Endothelial cell of umbilical vein (primary cell): ENCODE measurements at regions not wholly inside any gene's neighbourhood (a gene's known extent, or its start where the extent isn't known, plus 50 kb on each side); places are given as distances from the start of the nearest gene placed in this dataset.

Source experiments
- BruUV-seq: library from RNA; stranded (reverse); fragments of 400-500 nt; replicated peaks from 2 replicates; lab custom pipeline; 2021; lab: Mats Ljungman, UMichigan
- CTCF ChIA-PET: fragments of 300-600, 350-600 bp; sonication (Branson Sonifier 250); formaldehyde crosslinking; loops from one replicate; lab custom pipeline; 2021; ENCODE audit warnings: antibody characterized with exemption, inconsistent platforms; lab: Charles Lee
- POLR2A ChIA-PET: fragments of 300-600, 350-600 bp; sonication (Branson Sonifier 250); formaldehyde crosslinking; loops from one replicate; lab custom pipeline; 2021; ENCODE audit warnings: antibody characterized with exemption, inconsistent platforms; lab: Charles Lee
- DNase-seq: peaks from one replicate; pipeline ENCODE4 v3.0.0-alpha.2; 2011; ENCODE audit warnings: low read depth, low spot score
- FAIRE-seq: peaks from 2 replicates; lab custom pipeline; 2011; peaks lifted over from hg19 to GRCh38; lab: Jason Lieb, UNC
- H2AFZ ChIP-seq: 2 replicates; pipeline ENCODE4 v1.6.0; 2012; ENCODE audit warnings: low read depth, low read length, control low read depth, inconsistent platforms
- H3K27ac ChIP-seq: 2 replicates; pipeline ENCODE4 v1.5.1; 2011; ENCODE audit warnings: low read depth, mild to moderate bottlenecking, control low read depth, low read length, moderate library complexity; ENCODE audit not compliant: insufficient read depth
- H3K27me3 ChIP-seq, 2 experiments: 2 replicates each; pipeline versions ENCODE4 v1.6.0 to v1.6.1; 2011; ENCODE audit warnings: low read length in 2 of 2, mixed read lengths in 1 of 2; ENCODE audit not compliant: control insufficient read depth in 2 of 2, insufficient read depth in 2 of 2
- H3K36me3 ChIP-seq, 2 experiments: 2 replicates in 1 of 2; 3 replicates in 1 of 2; pipeline ENCODE4 v1.5.1; 2011; ENCODE audit warnings: low read length in 2 of 2, mild to moderate bottlenecking in 1 of 2, moderate library complexity in 1 of 2; ENCODE audit not compliant: control insufficient read depth in 2 of 2, insufficient read depth in 2 of 2; ENCODE audit errors: extremely low read depth in 1 of 2
- H3K4me1 ChIP-seq: 3 replicates; pipeline ENCODE4 v1.5.1; 2011; ENCODE audit warnings: mild to moderate bottlenecking, low read length; ENCODE audit not compliant: control insufficient read depth, insufficient read depth; ENCODE audit errors: extremely low read depth
- H3K4me2 ChIP-seq: 2 replicates; pipeline ENCODE4 v1.6.1; 2011; ENCODE audit warnings: low read length, control low read depth, mixed read lengths; ENCODE audit not compliant: insufficient read depth
- H3K4me3 ChIP-seq, 3 experiments: fragments of 200-600 bp in 1 of 3; sonication (generic), shearing (Covaris generic) in 1 of 3; replicated peaks in 1 of 3; 2 replicates each; pipeline ENCODE4 v1.5.1; 2011 to 2016; ENCODE audit warnings: control low read depth in 3 of 3, low read length in 3 of 3, mild to moderate bottlenecking in 2 of 3, inconsistent platforms in 1 of 3, low read depth in 1 of 3, moderate library complexity in 1 of 3; ENCODE audit not compliant: insufficient read depth in 1 of 3
- H3K79me2 ChIP-seq: 2 replicates; pipeline ENCODE4 v1.6.0; 2012; ENCODE audit warnings: low read length, inconsistent platforms; ENCODE audit not compliant: control insufficient read depth, insufficient read depth
- H3K9ac ChIP-seq: replicated peaks from 2 replicates; pipeline ENCODE3; 2011; ENCODE audit warnings: low read length, control low read depth; ENCODE audit not compliant: insufficient read depth; ENCODE audit errors: extremely low read depth
- H3K9me1 ChIP-seq: replicated peaks from 3 replicates; pipeline ENCODE4 v1.6.0; 2011; ENCODE audit warnings: mild to moderate bottlenecking, low read length; ENCODE audit not compliant: control insufficient read depth, insufficient read depth; ENCODE audit errors: extremely low read depth
- H3K9me3 ChIP-seq: replicated peaks from 2 replicates; pipeline ENCODE4 v1.5.1; 2012; ENCODE audit warnings: low read length, inconsistent platforms; ENCODE audit not compliant: control insufficient read depth, insufficient read depth
- H4K20me1 ChIP-seq: replicated peaks from 2 replicates; pipeline ENCODE3; 2011; ENCODE audit warnings: mild to moderate bottlenecking, low read length; ENCODE audit not compliant: control insufficient read depth, insufficient read depth; ENCODE audit errors: extremely low read depth
- EZH2 ChIP-seq: IDR thresholded peaks from 2 replicates; pipeline ENCODE4 v1.6.1; 2012; ENCODE audit warnings: borderline replicate concordance, low read depth, mild to moderate bottlenecking, moderate library complexity, low read length, inconsistent platforms; ENCODE audit not compliant: severe bottlenecking
- FOS ChIP-seq: IDR thresholded peaks from 2 replicates; pipeline ENCODE4 v1.6.1; 2011; ENCODE audit warnings: mild to moderate bottlenecking, low read length, moderate library complexity, borderline replicate concordance; ENCODE audit not compliant: insufficient read depth
- GATA2 ChIP-seq: IDR thresholded peaks from 2 replicates; pipeline ENCODE4 v1.7.0; 2011; ENCODE audit warnings: low read depth, mild to moderate bottlenecking, moderate library complexity, mixed read lengths, low read length; ENCODE audit not compliant: insufficient read length, insufficient read depth
- JUN ChIP-seq: IDR thresholded peaks from 2 replicates; pipeline ENCODE4 v1.6.1; 2011; ENCODE audit warnings: borderline replicate concordance, low read depth; ENCODE audit not compliant: insufficient read length, insufficient read depth
- MAX ChIP-seq: IDR thresholded peaks from 2 replicates; pipeline ENCODE4 v1.6.1; 2011; ENCODE audit not compliant: insufficient read depth, insufficient read length
- MYC ChIP-seq: IDR thresholded peaks from one replicate; pipeline ENCODE4 v1.6.1; 2011; ENCODE audit warnings: mild to moderate bottlenecking, low read depth, low read length
- POLR2A ChIP-seq: IDR thresholded peaks from 2 replicates; pipeline ENCODE4 v1.6.1; 2012; ENCODE audit warnings: low read depth, mild to moderate bottlenecking, control low read depth, low read length
- POLR2AphosphoS5 ChIP-seq: IDR thresholded peaks from 2 replicates; pipeline ENCODE4 v1.6.1; 2012; ENCODE audit warnings: low read depth, mild to moderate bottlenecking, control low read depth, low read length, moderate library complexity; ENCODE audit not compliant: insufficient read depth
- dilution Hi-C: fragments of 300-500 bp; cut with MboI; formaldehyde crosslinking; loops from one replicate; pipeline ENCODE4 v1.15.0; 2019; ENCODE audit warnings: low sequenced_read_pairs; ENCODE audit not compliant: extremely low pct_ligation_motif_present
- intact Hi-C: fragments of 100-400 bp; cut with micrococcal nuclease; formaldehyde crosslinking; loops from one replicate; pipeline ENCODE4 v1.10.0; 2022
- TF ChIP-seq, protein P1 (sequence below), 2 donors: IDR thresholded peaks; 1 replicate in 1 of 2; 2 replicates in 1 of 2; pipeline ENCODE4 v1.5.1; 2011; ENCODE audit warnings: low read length in 2 of 2, mild to moderate bottlenecking in 2 of 2, moderate library complexity in 2 of 2, control low read depth in 1 of 2, inconsistent platforms in 1 of 2, low read depth in 1 of 2; ENCODE audit not compliant: insufficient read depth in 1 of 2; ENCODE audit errors: extremely low read depth in 1 of 2

- Histone ChIP-seq H3K4me3 (no peak overlapping the region), H3K4me2 (no peak overlapping the region), H3K27me3 (no peaks in the 10 kb centered on the region), H3K27ac (no peak overlapping the region), H3K36me3 (no peaks in the 10 kb centered on the region), H3K79me2 (no peaks in the 10 kb centered on the region), H3K4me1 (peaks cover 4% of the 10 kb centered on the region), H2AFZ (no peak overlapping the region), H4K20me1 (no peaks in the 10 kb centered on the region), H3K9me3 (no peaks in the 10 kb centered on the region), H3K9me1 (no peaks in the 10 kb centered on the region), H3K9ac (no peak overlapping the region)
- TF ChIP-seq POLR2AphosphoS5 = no peak
- no peak for TF ChIP-seq MAX
- no peak for TF ChIP-seq JUN
- TF ChIP-seq, protein P1, sequence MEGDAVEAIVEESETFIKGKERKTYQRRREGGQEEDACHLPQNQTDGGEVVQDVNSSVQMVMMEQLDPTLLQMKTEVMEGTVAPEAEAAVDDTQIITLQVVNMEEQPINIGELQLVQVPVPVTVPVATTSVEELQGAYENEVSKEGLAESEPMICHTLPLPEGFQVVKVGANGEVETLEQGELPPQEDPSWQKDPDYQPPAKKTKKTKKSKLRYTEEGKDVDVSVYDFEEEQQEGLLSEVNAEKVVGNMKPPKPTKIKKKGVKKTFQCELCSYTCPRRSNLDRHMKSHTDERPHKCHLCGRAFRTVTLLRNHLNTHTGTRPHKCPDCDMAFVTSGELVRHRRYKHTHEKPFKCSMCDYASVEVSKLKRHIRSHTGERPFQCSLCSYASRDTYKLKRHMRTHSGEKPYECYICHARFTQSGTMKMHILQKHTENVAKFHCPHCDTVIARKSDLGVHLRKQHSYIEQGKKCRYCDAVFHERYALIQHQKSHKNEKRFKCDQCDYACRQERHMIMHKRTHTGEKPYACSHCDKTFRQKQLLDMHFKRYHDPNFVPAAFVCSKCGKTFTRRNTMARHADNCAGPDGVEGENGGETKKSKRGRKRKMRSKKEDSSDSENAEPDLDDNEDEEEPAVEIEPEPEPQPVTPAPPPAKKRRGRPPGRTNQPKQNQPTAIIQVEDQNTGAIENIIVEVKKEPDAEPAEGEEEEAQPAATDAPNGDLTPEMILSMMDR (IDR thresholded peaks at IDR 0.05; ENCODE audit: extremely low read depth in 1 of 2, insufficient read depth in 1 of 2, low read depth in 1 of 2, low read length in 2 of 2) = no peak
- no peak for TF ChIP-seq MYC
- no peak for TF ChIP-seq FOS
- TF ChIP-seq POLR2A = no peak
- TF ChIP-seq EZH2 = no peak
- TF ChIP-seq GATA2 = no peak
- no TSS peak for BruUV-seq
- ChIA-PET POLR2A (no interaction called here), CTCF (no interaction called here)
- intact Hi-C loops = no loop called here
- no peak for DNase-seq
- dilution Hi-C loops = no loop called here
- FAIRE-seq = no peak
Observed at GRCh38 chr12:75600146-75600545, 88.7 kb upstream of the KRR1 start.
